H1 (cell line): ENCODE measurements at regions not wholly inside any gene's neighbourhood (a gene's known extent, or its start where the extent isn't known, plus 50 kb on each side); places are given as distances from the start of the nearest gene placed in this dataset.

Experiments
- CTCF ChIA-PET: fragments of 300-600 bp; sonication (Branson Sonifier 250); formaldehyde crosslinking; loops from one replicate; lab custom pipeline; 2021; ENCODE audit not compliant: partially characterized antibody; lab: Charles Lee
- POLR2A ChIA-PET: fragments of 300-600 bp; sonication (Branson Sonifier 250); formaldehyde crosslinking; loops from one replicate; lab custom pipeline; 2021; ENCODE audit warnings: inconsistent platforms; ENCODE audit not compliant: partially characterized antibody; lab: Charles Lee
- DNase-seq, 2 experiments: peaks; one replicate each; pipeline versions ENCODE4 v3.0.0 to v3.0.0-alpha.2; 2010 to 2022; ENCODE audit warnings: low spot score in 2 of 2, low read depth in 1 of 2, mixed read lengths in 1 of 2
- FAIRE-seq: peaks from 2 replicates; lab custom pipeline; 2011; peaks lifted over from hg19 to GRCh38; lab: Jason Lieb, UNC
- H2AFZ ChIP-seq: 2 replicates; pipeline ENCODE4 v1.8.1; 2012; ENCODE audit warnings: low read length, inconsistent platforms
- H2AK5ac ChIP-seq: 2 replicates; pipeline ENCODE4 v1.6.1; 2013; ENCODE audit warnings: low read depth, low read length
- H2BK120ac ChIP-seq: replicated peaks from 2 replicates; pipeline ENCODE3; 2013; ENCODE audit warnings: low read depth, low read length, inconsistent platforms
- H2BK12ac ChIP-seq: 2 replicates; pipeline ENCODE4 v1.6.1; 2013; ENCODE audit warnings: low read depth, low read length
- H2BK15ac ChIP-seq: 2 replicates; pipeline ENCODE4 v1.6.1; 2013; ENCODE audit warnings: low read length
- H2BK20ac ChIP-seq: 2 replicates; pipeline ENCODE4 v1.6.1; 2013; ENCODE audit warnings: low read length
- H2BK5ac ChIP-seq: 2 replicates; pipeline ENCODE4 v1.6.1; 2013; ENCODE audit warnings: low read depth, low read length
- H3K14ac ChIP-seq: 2 replicates; pipeline ENCODE4 v1.6.1; 2013; ENCODE audit warnings: inconsistent platforms; ENCODE audit not compliant: insufficient read length
- H3K18ac ChIP-seq: 2 replicates; pipeline ENCODE4 v1.6.1; 2013; ENCODE audit warnings: low read length; ENCODE audit errors: extremely low read depth
- H3K23ac ChIP-seq: 2 replicates; pipeline ENCODE4 v1.6.1; 2013; ENCODE audit warnings: inconsistent platforms; ENCODE audit not compliant: insufficient read length
- H3K23me2 ChIP-seq: 2 replicates; pipeline ENCODE4 v1.6.1; 2013; ENCODE audit warnings: low read depth, low read length
- H3K27ac ChIP-seq: 2 replicates; pipeline ENCODE4 v1.6.1; 2011; ENCODE audit warnings: low read depth, low read length, inconsistent platforms
- H3K27me3 ChIP-seq, 4 experiments: replicated peaks in 1 of 4; 1 replicate in 1 of 4; 2 replicates in 3 of 4; pipeline versions ENCODE4 v1.6.1 to v1.8.1; 2011 to 2013; ENCODE audit warnings: low read length in 3 of 4, mild to moderate bottlenecking in 3 of 4, inconsistent platforms in 2 of 4, mixed read lengths in 2 of 4, moderate library complexity in 1 of 4; ENCODE audit not compliant: control insufficient read depth in 3 of 4, insufficient read depth in 3 of 4; ENCODE audit errors: extremely low read depth in 1 of 4
- H3K36me3 ChIP-seq, 4 experiments: 2 replicates each; pipeline versions ENCODE4 v1.6.1 to v1.8.1; 2011 to 2013; ENCODE audit warnings: mild to moderate bottlenecking in 4 of 4, low read length in 3 of 4, moderate library complexity in 2 of 4, control low read depth in 1 of 4, inconsistent platforms in 1 of 4; ENCODE audit not compliant: insufficient read depth in 4 of 4, control insufficient read depth in 2 of 4
- H3K4ac ChIP-seq: replicated peaks from 2 replicates; pipeline ENCODE3; 2013; ENCODE audit warnings: low read length, low read depth, mixed read lengths, inconsistent platforms; ENCODE audit not compliant: insufficient read length
- H3K4me1 ChIP-seq, 4 experiments: replicated peaks in 1 of 4; 1 replicate in 1 of 4; 2 replicates in 3 of 4; pipeline versions ENCODE4 v1.6.1 to v1.8.1; 2011 to 2013; ENCODE audit warnings: low read length in 3 of 4, inconsistent platforms in 2 of 4, mixed read lengths in 1 of 4; ENCODE audit not compliant: insufficient read depth in 4 of 4, control insufficient read depth in 3 of 4
- H3K4me2 ChIP-seq, 2 experiments: 2 replicates each; pipeline versions ENCODE4 v1.6.1 to v1.8.1; 2011 to 2013; ENCODE audit warnings: low read depth in 2 of 2, low read length in 2 of 2, control low read depth in 1 of 2, inconsistent platforms in 1 of 2, mild to moderate bottlenecking in 1 of 2; ENCODE audit not compliant: insufficient read depth in 1 of 2
- H3K4me3 ChIP-seq, 4 experiments: fragments of 200-600, 300-600 bp in 1 of 4; sonication (generic), shearing (Covaris generic), sonication (Bioruptor Twin) in 1 of 4; 2 replicates each; pipeline versions ENCODE4 v1.5.1 to v1.8.1; 2011 to 2016; ENCODE audit warnings: low read length in 4 of 4, low read depth in 3 of 4, control low read depth in 2 of 4, inconsistent platforms in 2 of 4, mild to moderate bottlenecking in 2 of 4, mixed read lengths in 1 of 4, moderate library complexity in 1 of 4; ENCODE audit not compliant: insufficient read depth in 2 of 4; ENCODE audit errors: extremely low read depth in 1 of 4
- H3K56ac ChIP-seq: replicated peaks from 2 replicates; pipeline ENCODE3; 2013; ENCODE audit warnings: low read depth, mild to moderate bottlenecking, mixed read lengths, low read length, inconsistent platforms; ENCODE audit not compliant: insufficient read length
- H3K79me1 ChIP-seq: 2 replicates; pipeline ENCODE4 v1.6.1; 2013; ENCODE audit warnings: low read depth, low read length, control low read depth
- H3K79me2 ChIP-seq, 2 experiments: 2 replicates each; pipeline versions ENCODE4 v1.6.1 to v1.8.1; 2012 to 2013; ENCODE audit warnings: low read length in 2 of 2, mild to moderate bottlenecking in 2 of 2, inconsistent platforms in 1 of 2; ENCODE audit not compliant: insufficient read depth in 2 of 2, control insufficient read depth in 1 of 2
- H3K9ac ChIP-seq, 4 experiments: replicated peaks in 1 of 4; 1 replicate in 1 of 4; 2 replicates in 3 of 4; pipeline versions ENCODE4 v1.6.1 to v1.8.1; 2011 to 2013; ENCODE audit warnings: low read depth in 3 of 4, low read length in 3 of 4, control low read depth in 2 of 4, mild to moderate bottlenecking in 2 of 4, moderate library complexity in 2 of 4, inconsistent platforms in 1 of 4; ENCODE audit errors: extremely low read depth in 1 of 4
- H3K9me3 ChIP-seq, 2 experiments: 2 replicates each; pipeline versions ENCODE4 v1.6.1 to v1.8.1; 2012 to 2013; ENCODE audit warnings: mild to moderate bottlenecking in 2 of 2, moderate library complexity in 2 of 2, control low read depth in 1 of 2, inconsistent platforms in 1 of 2, low read depth in 1 of 2, low read length in 1 of 2, mixed read lengths in 1 of 2; ENCODE audit not compliant: insufficient read depth in 2 of 2
- H4K20me1 ChIP-seq, 2 experiments: replicated peaks in 1 of 2; 2 replicates each; pipeline versions ENCODE3 to v1.8.1; 2011 to 2013; ENCODE audit warnings: inconsistent platforms in 2 of 2, low read length in 2 of 2, mild to moderate bottlenecking in 1 of 2; ENCODE audit not compliant: insufficient read depth in 2 of 2, control insufficient read depth in 1 of 2
- H4K5ac ChIP-seq: 2 replicates; pipeline ENCODE4 v1.6.1; 2013; ENCODE audit warnings: low read length, low read depth, mixed read lengths, inconsistent platforms; ENCODE audit not compliant: insufficient read length
- H4K8ac ChIP-seq: 2 replicates; pipeline ENCODE4 v1.8.0; 2013; ENCODE audit warnings: mild to moderate bottlenecking, moderate library complexity, low read length, inconsistent platforms; ENCODE audit not compliant: insufficient read depth; ENCODE audit errors: extremely low read depth
- H4K91ac ChIP-seq: replicated peaks from 2 replicates; pipeline ENCODE3; 2013; ENCODE audit warnings: low read length, mixed read lengths, inconsistent platforms; ENCODE audit not compliant: insufficient read length
- BCL11A ChIP-seq, 2 experiments: IDR thresholded peaks; one replicate each; pipeline ENCODE4 v1.6.1; 2011; ENCODE audit warnings: low read depth in 2 of 2, low read length in 2 of 2, mild to moderate bottlenecking in 2 of 2
- CHD1 ChIP-seq: IDR thresholded peaks from 2 replicates; pipeline ENCODE4 v1.6.1; 2012; ENCODE audit warnings: low read depth, low read length, improper control_type of control experiment
- EP300 ChIP-seq, 2 experiments: IDR thresholded peaks; 1 replicate in 1 of 2; 2 replicates in 1 of 2; pipeline ENCODE4 v1.6.1; 2011 to 2012; ENCODE audit warnings: low read depth in 2 of 2, low read length in 2 of 2, mild to moderate bottlenecking in 2 of 2, borderline replicate concordance in 1 of 2, inconsistent platforms in 1 of 2, moderate library complexity in 1 of 2
- POLR2AphosphoS5 ChIP-seq: IDR thresholded peaks from 2 replicates; pipeline ENCODE4 v1.6.1; 2011; ENCODE audit warnings: low read depth, low read length
- POU5F1 ChIP-seq: IDR thresholded peaks from 2 replicates; pipeline ENCODE4 v1.6.1; 2011; ENCODE audit warnings: low read depth, mild to moderate bottlenecking, low read length, moderate library complexity

DNA sequence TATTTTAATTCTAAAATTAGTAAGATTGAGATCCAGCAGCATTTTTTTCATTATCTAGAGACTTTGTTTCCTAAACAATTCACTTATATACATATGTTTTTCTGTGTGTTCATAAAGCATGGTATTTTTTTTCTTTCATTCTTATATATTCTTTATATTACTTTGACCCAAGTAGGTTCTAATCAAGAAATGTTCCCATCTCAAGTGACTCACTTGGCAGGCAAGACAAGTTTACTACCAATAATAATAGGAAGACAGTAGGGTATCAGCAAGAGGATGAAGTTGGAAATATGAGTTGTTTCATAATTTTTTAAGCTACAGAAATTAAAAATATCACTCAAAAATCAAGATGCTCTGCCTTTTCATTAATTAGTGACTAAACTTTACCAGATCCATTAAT lies 613.4 kb upstream of the ATP2B1 start:
- H2BK5ac ChIP-seq, result no peak overlapping the region
- peaks cover 0 to 3% of the 10 kb centered on the region in 2 experiments; a peak in 2 of 4 replicates for H3K9me3 ChIP-seq
- TF ChIP-seq BCL11A (IDR thresholded peaks at IDR 0.05; ENCODE audit: low read depth in 2 of 2, low read length in 2 of 2), result no peak
- no peak for TF ChIP-seq POLR2AphosphoS5
- TF ChIP-seq POU5F1, result no peak
- no peak for TF ChIP-seq CHD1
- TF ChIP-seq EP300 (IDR thresholded peaks at IDR 0.05; ENCODE audit: borderline replicate concordance in 1 of 2, low read depth in 2 of 2, low read length in 2 of 2), result no peak
- TF ChIP-seq, all 59 proteins: peak for 0
- no peak overlapping the region for H3K23ac ChIP-seq
- H2BK120ac ChIP-seq, result no peak overlapping the region
- H4K5ac ChIP-seq, result no peak overlapping the region
- no peaks in the 10 kb centered on the region for H3K27me3 ChIP-seq
- H3K23me2 ChIP-seq, result no peaks in the 10 kb centered on the region; the same call in 1 of the 2 replicates
- 0 out of 8 replicates have a peak, but pooled peaks cover 0 to 3% (median 0%) of the 10 kb centered on the region in 4 experiments for H3K36me3 ChIP-seq
- no peaks in the 10 kb centered on the region for H3K79me1 ChIP-seq
- no peak overlapping the region for H4K91ac ChIP-seq
- H3K56ac ChIP-seq, result no peak overlapping the region
- CTCF ChIA-PET, result interaction anchor here (1.1 kb wide), 1 partner anchor 10 kb away, joined by 3 read pairs; no protein-coding TSS in a partner anchor
- H2AK5ac ChIP-seq, result no peak overlapping the region
- FAIRE-seq (no peak), DNase-seq (no peak)
- no peak overlapping the region for H3K27ac ChIP-seq
- no peak overlapping the region for H3K18ac ChIP-seq
- H4K8ac ChIP-seq, result no peak overlapping the region
- no peaks in the 10 kb centered on the region for H4K20me1 ChIP-seq
- H2BK20ac ChIP-seq, result no peak overlapping the region
- no peak overlapping the region for H3K9ac ChIP-seq
- no peak overlapping the region for H2AFZ ChIP-seq
- H2BK12ac ChIP-seq, result no peak overlapping the region
- no peaks in the 10 kb centered on the region for H3K79me2 ChIP-seq
- peaks cover 0 to 3% (median under 1%) of the 10 kb centered on the region in 4 experiments; a peak in 1 of 7 replicates for H3K4me1 ChIP-seq
- H3K14ac ChIP-seq, result no peak overlapping the region
- POLR2A ChIA-PET, result no interaction called here
- H3K4me3 ChIP-seq, result peak overlapping the region in 1 of 4 experiments; percentile 31; a peak in 1 of 8 replicates
- H3K4me2 ChIP-seq, result peak overlapping the region in 1 of 2 experiments; percentile 28; a peak in 1 of 4 replicates
- H3K4ac ChIP-seq, result no peak overlapping the region
- H2BK15ac ChIP-seq, result no peak overlapping the region
